Trophoblast cell (in vitro differentiated cells and primary cell): ENCODE measurements at regions not wholly inside any gene's neighbourhood (a gene's known extent, or its start where the extent isn't known, plus 50 kb on each side); places are given as distances from the start of the nearest gene placed in this dataset.

Experiments used
- DNase-seq, 2 donors: peaks; one replicate each; pipeline ENCODE4 v3.0.0-alpha.2; 2016
- H2AFZ ChIP-seq: 2 replicates; pipeline ENCODE4 v1.6.1; 2013; ENCODE audit warnings: low read length, moderate library complexity, mild to moderate bottlenecking; ENCODE audit not compliant: insufficient read depth, poor library complexity
- H2AK5ac ChIP-seq: 2 replicates; pipeline ENCODE4 v1.6.1; 2013; ENCODE audit warnings: mild to moderate bottlenecking, low read length
- H2BK120ac ChIP-seq: 2 replicates; pipeline ENCODE4 v1.6.1; 2013; ENCODE audit warnings: low read length, mild to moderate bottlenecking, moderate library complexity; ENCODE audit not compliant: insufficient read depth, poor library complexity
- H2BK12ac ChIP-seq: 2 replicates; pipeline ENCODE4 v1.6.1; 2013; ENCODE audit warnings: mild to moderate bottlenecking, low read length, moderate library complexity
- H2BK5ac ChIP-seq: 2 replicates; pipeline ENCODE4 v1.6.1; 2013; ENCODE audit warnings: low read length, low read depth, moderate library complexity, mild to moderate bottlenecking; ENCODE audit not compliant: poor library complexity
- H3K14ac ChIP-seq: 2 replicates; pipeline ENCODE4 v1.6.1; 2013; ENCODE audit warnings: mild to moderate bottlenecking, low read length
- H3K18ac ChIP-seq: 2 replicates; pipeline ENCODE4 v1.6.1; 2013; ENCODE audit warnings: mild to moderate bottlenecking, low read length
- H3K23ac ChIP-seq: 2 replicates; pipeline ENCODE4 v1.6.1; 2013; ENCODE audit warnings: low read length
- H3K27ac ChIP-seq: 2 replicates; pipeline ENCODE4 v1.5.1; 2013; ENCODE audit warnings: low read depth, mild to moderate bottlenecking, inconsistent platforms, low read length, moderate library complexity
- H3K27me3 ChIP-seq: 2 replicates; pipeline ENCODE4 v1.6.1; 2013; ENCODE audit warnings: inconsistent platforms, mild to moderate bottlenecking, low read length, moderate library complexity; ENCODE audit not compliant: insufficient read depth
- H3K36me3 ChIP-seq, 2 experiments: 1 replicate in 1 of 2; 2 replicates in 1 of 2; pipeline ENCODE4 v1.6.1; 2013; ENCODE audit warnings: low read length in 2 of 2, mild to moderate bottlenecking in 2 of 2, moderate library complexity in 1 of 2; ENCODE audit not compliant: insufficient read depth in 2 of 2, control insufficient read depth in 1 of 2
- H3K4ac ChIP-seq: 2 replicates; pipeline ENCODE4 v1.6.1; 2013; ENCODE audit warnings: low read depth, mild to moderate bottlenecking, low read length, moderate library complexity
- H3K4me1 ChIP-seq, 2 experiments: 1 replicate in 1 of 2; 2 replicates in 1 of 2; pipeline ENCODE4 v1.6.1; 2013; ENCODE audit warnings: low read length in 2 of 2, mild to moderate bottlenecking in 2 of 2, moderate library complexity in 1 of 2; ENCODE audit not compliant: insufficient read depth in 2 of 2, control insufficient read depth in 1 of 2
- H3K4me2 ChIP-seq: 2 replicates; pipeline ENCODE4 v1.6.1; 2013; ENCODE audit warnings: inconsistent platforms, mild to moderate bottlenecking, low read length, moderate library complexity
- H3K4me3 ChIP-seq: 2 replicates; pipeline ENCODE4 v1.5.1; 2013; ENCODE audit warnings: mild to moderate bottlenecking, low read depth, low read length, inconsistent platforms
- H3K79me1 ChIP-seq: one replicate; pipeline ENCODE4 v1.6.1; 2013; ENCODE audit warnings: low read length
- H3K79me2 ChIP-seq: 2 replicates; pipeline ENCODE4 v1.6.1; 2013; ENCODE audit warnings: low read length, mild to moderate bottlenecking; ENCODE audit not compliant: control insufficient read depth, insufficient read depth, poor library complexity
- H3K9ac ChIP-seq: 2 replicates; pipeline ENCODE4 v1.6.1; 2013; ENCODE audit warnings: mild to moderate bottlenecking, low read length
- H3K9me3 ChIP-seq: 2 replicates; pipeline ENCODE4 v1.6.1; 2013; ENCODE audit warnings: low read depth, mild to moderate bottlenecking, control low read depth, inconsistent platforms, low read length; ENCODE audit not compliant: insufficient read depth
- H4K12ac ChIP-seq: 2 replicates; pipeline ENCODE4 v1.6.1; 2013; ENCODE audit warnings: low read depth, mild to moderate bottlenecking, low read length, moderate library complexity
- H4K8ac ChIP-seq: 2 replicates; pipeline ENCODE4 v1.6.1; 2013; ENCODE audit warnings: low read depth, mild to moderate bottlenecking, low read length, moderate library complexity
- H4K91ac ChIP-seq: one replicate; pipeline ENCODE4 v1.6.1; 2013; ENCODE audit warnings: low read depth, mild to moderate bottlenecking, low read length, moderate library complexity
- WGBS: extraction: QIAGEN DNeasy Blood & Tissue Kit; methylation state at CpG from one replicate; pipeline ENCODE4 v1.1.7; 2013; ENCODE audit warnings: missing lambda C conversion rate; ENCODE audit not compliant: insufficient read length, insufficient coverage; ENCODE audit errors: extremely low coverage; 5-methylcytosine and 5-hydroxymethylcytosine counted together

GRCh38 chr4:146004730-146005129 lies 66.1 kb upstream of the ZNF827 start:
- Histone ChIP-seq H3K4me1 (no peaks in the 10 kb centered on the region), H3K27ac (no peak overlapping the region), H4K12ac (no peak overlapping the region), H3K36me3 (no peaks in the 10 kb centered on the region), H3K23ac (no peak overlapping the region), H2AFZ (no peak overlapping the region), H4K91ac (no peak overlapping the region), H3K79me1 (no peaks in the 10 kb centered on the region), H3K9me3 (no peaks in the 10 kb centered on the region), H2BK120ac (no peak overlapping the region), H3K9ac (no peak overlapping the region), H2BK5ac (no peak overlapping the region), H2AK5ac (no peak overlapping the region), H3K18ac (no peak overlapping the region), H3K27me3 (no peaks in the 10 kb centered on the region), H3K4ac (no peak overlapping the region), H2BK12ac (no peak overlapping the region), H3K4me3 (no peak overlapping the region), H3K79me2 (no peaks in the 10 kb centered on the region), H3K4me2 (no peak overlapping the region), H4K8ac (no peak overlapping the region), H3K14ac (no peak overlapping the region)
- no peak for DNase-seq
- no CpG with 5 or more reads among the region's 1 CpG for WGBS

GRCh38 chr4:145988628-145989027 lies 50.0 kb upstream of the ZNF827 start:
- H4K8ac ChIP-seq, result no peak overlapping the region
- H3K79me2 ChIP-seq, result no peaks in the 10 kb centered on the region
- no peaks in the 10 kb centered on the region for H3K27me3 ChIP-seq
- H3K4me2 ChIP-seq, result no peak overlapping the region
- no peaks in the 10 kb centered on the region for H3K79me1 ChIP-seq
- H3K9me3 ChIP-seq, result no peaks in the 10 kb centered on the region
- H3K36me3 ChIP-seq, result no peaks in the 10 kb centered on the region
- no peak overlapping the region for H3K18ac ChIP-seq
- H3K27ac ChIP-seq, result no peak overlapping the region
- no peaks in the 10 kb centered on the region for H3K4me1 ChIP-seq
- H2BK5ac ChIP-seq, result no peak overlapping the region
- no peak overlapping the region for H3K4ac ChIP-seq
- no peak overlapping the region for H2AK5ac ChIP-seq
- H4K12ac ChIP-seq, result no peak overlapping the region
- no peak for DNase-seq
- H4K91ac ChIP-seq, result no peak overlapping the region
- no peak overlapping the region for H3K23ac ChIP-seq
- WGBS, result no CpG with 5 or more reads among the region's 2 CpGs
- H3K9ac ChIP-seq, result no peak overlapping the region
- H3K4me3 ChIP-seq, result no peak overlapping the region
- H2AFZ ChIP-seq, result no peak overlapping the region
- no peak overlapping the region for H3K14ac ChIP-seq
- H2BK12ac ChIP-seq, result no peak overlapping the region
- no peak overlapping the region for H2BK120ac ChIP-seq
